Neuronal stem cell (in vitro differentiated cells): ENCODE measurements at regions not wholly inside any gene's neighbourhood (a gene's known extent, or its start where the extent isn't known, plus 50 kb on each side); places are given as distances from the start of the nearest gene placed in this dataset.

Experiments used
- DNase-seq: peaks from one replicate; pipeline ENCODE4 v3.0.0-alpha.2; 2013; ENCODE audit warnings: low spot score
- H2AFZ ChIP-seq: one replicate; pipeline ENCODE4 v1.6.1; 2013; ENCODE audit warnings: mild to moderate bottlenecking, low read length, inconsistent platforms
- H2AK5ac ChIP-seq: 2 replicates; pipeline ENCODE4 v1.6.1; 2013; ENCODE audit warnings: low read depth, mild to moderate bottlenecking, inconsistent platforms, low read length, moderate library complexity, mixed read lengths
- H2BK120ac ChIP-seq: 2 replicates; pipeline ENCODE4 v1.6.1; 2013; ENCODE audit warnings: low read depth, mild to moderate bottlenecking, inconsistent platforms, low read length, moderate library complexity, mixed read lengths
- H2BK12ac ChIP-seq: one replicate; pipeline ENCODE4 v1.6.1; 2013; ENCODE audit warnings: low read length, inconsistent platforms
- H2BK15ac ChIP-seq: 2 replicates; pipeline ENCODE4 v1.6.1; 2013; ENCODE audit warnings: mild to moderate bottlenecking, low read length, inconsistent platforms, mixed read lengths
- H2BK5ac ChIP-seq: one replicate; pipeline ENCODE4 v1.6.1; 2013; ENCODE audit warnings: inconsistent platforms, mild to moderate bottlenecking, low read length, moderate library complexity
- H3K14ac ChIP-seq: one replicate; pipeline ENCODE4 v1.6.1; 2013; ENCODE audit warnings: low read length, inconsistent platforms
- H3K18ac ChIP-seq: 2 replicates; pipeline ENCODE4 v1.6.1; 2013; ENCODE audit warnings: low read length, inconsistent platforms
- H3K23ac ChIP-seq: 2 replicates; pipeline ENCODE4 v1.6.1; 2013; ENCODE audit warnings: low read depth, mild to moderate bottlenecking, mixed read lengths, low read length, inconsistent platforms; ENCODE audit not compliant: poor library complexity
- H3K27ac ChIP-seq: replicated peaks from 3 replicates; pipeline ENCODE4 v1.5.1; 2013; ENCODE audit warnings: low read length, inconsistent platforms
- H3K27me3 ChIP-seq, 3 experiments: 2 replicates each; pipeline ENCODE4 v1.6.1; 2013; ENCODE audit warnings: low read length in 3 of 3, mild to moderate bottlenecking in 2 of 3, inconsistent platforms in 1 of 3, low read depth in 1 of 3, mixed read lengths in 1 of 3, moderate library complexity in 1 of 3; ENCODE audit not compliant: control insufficient read depth in 3 of 3, insufficient read depth in 3 of 3
- H3K36me3 ChIP-seq, 2 donors: replicated peaks in 1 of 2; 2 replicates each; pipeline ENCODE4 v1.6.1; 2013; ENCODE audit warnings: low read length in 2 of 2; ENCODE audit not compliant: control insufficient read depth in 2 of 2, insufficient read depth in 2 of 2
- H3K4ac ChIP-seq: 2 replicates; pipeline ENCODE4 v1.6.1; 2013; ENCODE audit warnings: inconsistent platforms, mild to moderate bottlenecking, low read length, moderate library complexity
- H3K4me1 ChIP-seq, 2 donors: 1 replicate in 1 of 2; 2 replicates in 1 of 2; pipeline ENCODE4 v1.6.1; 2013; ENCODE audit warnings: low read length in 2 of 2, low read depth in 1 of 2; ENCODE audit not compliant: control insufficient read depth in 2 of 2, insufficient read depth in 1 of 2
- H3K4me2 ChIP-seq: one replicate; pipeline ENCODE4 v1.6.1; 2013; ENCODE audit warnings: mild to moderate bottlenecking, low read length, inconsistent platforms; ENCODE audit not compliant: insufficient read depth, poor library complexity, severe bottlenecking
- H3K4me3 ChIP-seq, 2 donors: 2 replicates each; pipeline ENCODE4 v1.5.1; 2013; ENCODE audit warnings: low read length in 2 of 2, mild to moderate bottlenecking in 2 of 2, inconsistent platforms in 1 of 2, moderate library complexity in 1 of 2
- H3K79me1 ChIP-seq: one replicate; pipeline ENCODE4 v1.6.1; 2013; ENCODE audit warnings: low read depth, mild to moderate bottlenecking, inconsistent platforms, low read length, moderate library complexity
- H3K9ac ChIP-seq: one replicate; pipeline ENCODE4 v1.6.1; 2013; ENCODE audit warnings: mild to moderate bottlenecking, low read depth, low read length, inconsistent platforms; ENCODE audit not compliant: poor library complexity
- H3K9me3 ChIP-seq, 2 donors: replicated peaks in 1 of 2; 2 replicates each; pipeline versions ENCODE3 to v1.6.1; 2013; ENCODE audit warnings: low read length in 2 of 2, mild to moderate bottlenecking in 2 of 2, inconsistent platforms in 1 of 2, low read depth in 1 of 2, mixed read lengths in 1 of 2, moderate library complexity in 1 of 2; ENCODE audit not compliant: control insufficient read depth in 2 of 2, insufficient read depth in 1 of 2
- H4K8ac ChIP-seq: one replicate; pipeline ENCODE4 v1.6.1; 2013; ENCODE audit warnings: low read depth, mild to moderate bottlenecking, inconsistent platforms, low read length, moderate library complexity
- H4K91ac ChIP-seq: one replicate; pipeline ENCODE4 v1.6.1; 2013; ENCODE audit warnings: low read length, low read depth, mild to moderate bottlenecking, inconsistent platforms; ENCODE audit not compliant: poor library complexity
- WGBS, 2 donors: extraction: QIAGEN DNeasy Blood & Tissue Kit; methylation state at CpG; one replicate each; pipeline ENCODE4 v1.1.7; 2013; ENCODE audit warnings: missing lambda C conversion rate in 2 of 2, mixed read lengths in 1 of 2; ENCODE audit not compliant: insufficient read length in 2 of 2, insufficient replicate concordance in 1 of 2; ENCODE audit errors: extremely low coverage in 2 of 2; 5-methylcytosine and 5-hydroxymethylcytosine counted together

GRCh38 chr7:16060502-16060901 lies 360.8 kb downstream of the CRPPA start:
- no peak overlapping the region for H3K27ac ChIP-seq
- H2AFZ ChIP-seq: no peak overlapping the region
- no peaks in the 10 kb centered on the region for H3K79me1 ChIP-seq
- H2BK120ac ChIP-seq: no peak overlapping the region
- no peak overlapping the region for H3K18ac ChIP-seq
- no peak overlapping the region for H3K9ac ChIP-seq
- no peak overlapping the region for H3K4me3 ChIP-seq
- no peaks in the 10 kb centered on the region for H3K9me3 ChIP-seq
- H3K4me1 ChIP-seq: no peaks in the 10 kb centered on the region
- H2BK5ac ChIP-seq: no peak overlapping the region
- no peaks in the 10 kb centered on the region for H3K36me3 ChIP-seq
- H3K4me2 ChIP-seq: no peak overlapping the region
- DNase-seq: no peak
- H4K91ac ChIP-seq: no peak overlapping the region
- H4K8ac ChIP-seq: no peak overlapping the region
- no peak overlapping the region for H2AK5ac ChIP-seq
- no peak overlapping the region for H3K23ac ChIP-seq
- no peaks in the 10 kb centered on the region for H3K27me3 ChIP-seq
- no peak overlapping the region for H2BK12ac ChIP-seq
- H3K14ac ChIP-seq: no peak overlapping the region
- H3K4ac ChIP-seq: no peak overlapping the region
- H2BK15ac ChIP-seq: no peak overlapping the region

DNA sequence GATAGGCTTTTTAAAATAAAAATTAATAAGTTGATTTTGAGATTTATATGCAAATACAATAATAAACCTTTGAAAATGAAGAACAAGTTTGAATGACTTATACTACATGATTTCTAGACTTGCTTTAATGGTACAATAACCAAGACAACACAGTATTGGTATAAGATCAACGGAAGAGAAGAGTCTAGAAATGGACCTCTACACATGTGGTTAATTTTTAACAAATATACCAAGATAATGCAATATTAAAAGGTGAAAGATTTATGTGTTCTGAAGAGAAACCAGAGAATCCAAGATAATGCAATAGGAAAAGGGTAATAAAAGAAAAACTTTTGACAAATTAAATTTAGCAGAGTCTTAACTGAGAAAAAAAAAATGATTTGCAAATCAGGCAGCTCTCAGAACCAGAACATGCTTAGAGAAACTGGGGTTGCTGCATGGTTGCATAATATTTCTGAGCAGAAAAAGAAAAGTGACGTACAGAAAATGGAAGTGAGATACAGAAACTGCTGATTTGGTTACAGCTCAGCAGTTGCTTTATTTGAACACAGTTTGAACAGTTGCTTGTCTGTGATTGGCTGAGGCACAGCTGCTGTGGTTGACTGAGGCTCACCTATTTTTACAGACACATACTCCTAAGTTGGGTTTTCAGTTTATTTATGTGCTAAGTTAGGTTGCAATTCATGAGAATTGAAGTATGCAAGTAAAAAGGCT lies 365.9 kb downstream of the CRPPA start:
- Histone ChIP-seq H2BK15ac (no peak overlapping the region), H3K14ac (no peak overlapping the region), H2AFZ (no peak overlapping the region), H2BK12ac (no peak overlapping the region), H3K36me3 (no peaks in the 10 kb centered on the region), H2AK5ac (no peak overlapping the region), H3K4ac (no peak overlapping the region), H3K79me1 (no peaks in the 10 kb centered on the region), H2BK120ac (no peak overlapping the region), H3K9ac (no peak overlapping the region), H3K4me2 (no peak overlapping the region), H4K8ac (no peak overlapping the region), H4K91ac (no peak overlapping the region), H3K23ac (no peak overlapping the region), H3K27ac (no peak overlapping the region), H3K18ac (no peak overlapping the region), H3K9me3 (no peaks in the 10 kb centered on the region), H3K27me3 (no peaks in the 10 kb centered on the region), H2BK5ac (no peak overlapping the region), H3K4me3 (no peak overlapping the region), H3K4me1 (no peaks in the 10 kb centered on the region)
- DNase-seq: no peak
- no CpG with 5 or more reads among the region's 2 CpGs for WGBS, 2 donors

DNA sequence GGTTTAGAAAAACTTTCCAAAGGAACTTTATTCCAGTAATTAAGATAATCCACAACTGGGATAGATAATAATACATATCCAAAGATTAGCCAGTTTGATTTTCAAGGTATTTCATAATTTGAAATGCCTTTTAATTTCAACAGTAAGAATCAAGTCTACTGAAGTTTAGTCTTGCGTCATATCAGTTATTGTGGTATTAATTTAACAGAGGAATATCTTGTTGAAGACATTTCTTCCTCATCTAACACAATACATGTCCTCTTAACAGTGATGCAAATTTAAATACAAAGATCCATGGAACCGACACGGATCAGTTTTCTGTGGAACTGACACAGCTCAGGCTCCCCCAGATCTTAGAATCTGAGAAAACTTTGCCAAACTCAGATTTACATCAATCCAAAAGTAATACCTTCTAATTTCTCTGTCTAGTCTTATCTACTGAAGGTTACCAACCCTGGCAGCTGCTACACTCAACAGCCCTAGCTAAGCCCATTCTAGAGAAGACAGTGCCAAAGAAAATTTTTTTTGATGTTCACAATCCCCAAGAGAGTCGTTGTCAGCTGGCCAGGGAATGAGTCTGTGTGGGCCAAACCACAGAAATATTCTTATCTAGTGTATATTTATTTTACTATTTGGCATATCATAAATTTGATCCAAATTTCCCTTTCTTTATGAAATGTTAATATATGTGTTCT lies 365.2 kb upstream of the MEOX2 start:
- no peaks in the 10 kb centered on the region for H3K4me1 ChIP-seq
- H3K9ac ChIP-seq: no peak overlapping the region
- no peak overlapping the region for H3K14ac ChIP-seq
- no peak overlapping the region for H2BK5ac ChIP-seq
- H3K4me2 ChIP-seq: no peak overlapping the region
- no peak for DNase-seq
- H3K27me3 ChIP-seq: no peaks in the 10 kb centered on the region
- H3K36me3 ChIP-seq: no peaks in the 10 kb centered on the region
- H2BK120ac ChIP-seq: no peak overlapping the region
- no peak overlapping the region for H2BK12ac ChIP-seq
- no peak overlapping the region for H4K8ac ChIP-seq
- H2AK5ac ChIP-seq: no peak overlapping the region
- H3K27ac ChIP-seq: no peak overlapping the region
- H3K4ac ChIP-seq: no peak overlapping the region
- no peak overlapping the region for H4K91ac ChIP-seq
- no peak overlapping the region for H3K18ac ChIP-seq
- H3K79me1 ChIP-seq: no peaks in the 10 kb centered on the region
- no peak overlapping the region for H3K23ac ChIP-seq
- no peak overlapping the region for H2AFZ ChIP-seq
- no CpG with 5 or more reads among the region's 4 CpGs for WGBS, 2 donors
- H3K9me3 ChIP-seq: no peaks in the 10 kb centered on the region
- H3K4me3 ChIP-seq: no peak overlapping the region
- H2BK15ac ChIP-seq: no peak overlapping the region

DNA sequence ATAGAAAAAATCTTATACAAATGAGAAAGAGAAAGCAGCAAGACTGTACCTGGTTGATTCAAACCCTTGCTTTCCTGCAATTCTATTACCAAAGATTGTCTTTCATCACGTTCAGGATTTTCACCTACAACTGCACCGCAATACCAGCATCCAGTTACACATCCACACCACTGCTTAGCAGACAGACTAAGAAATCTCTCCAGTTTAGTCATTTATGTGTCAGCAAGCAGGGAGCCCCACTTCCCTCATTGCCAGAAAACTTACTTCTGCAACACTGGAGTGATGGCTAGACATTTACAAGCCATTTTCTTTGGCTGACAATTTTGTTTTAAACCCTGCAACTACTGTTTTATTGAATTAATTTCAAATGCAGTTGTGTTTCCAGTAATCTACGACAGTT lies 359.6 kb upstream of the MEOX2 start:
- Histone ChIP-seq H2BK5ac (no peak overlapping the region), H3K9ac (no peak overlapping the region)
- WGBS, 2 donors: no CpG with 5 or more reads among the region's 3 CpGs

More for the DNA sequence above, 359.6 kb upstream of the MEOX2 start:
- H3K36me3 ChIP-seq: no peaks in the 10 kb centered on the region
- no peak overlapping the region for H2BK120ac ChIP-seq
- H3K9me3 ChIP-seq: no peaks in the 10 kb centered on the region
- H3K4me3 ChIP-seq: no peak overlapping the region
- H2BK12ac ChIP-seq: no peak overlapping the region
- no peak overlapping the region for H3K18ac ChIP-seq
- H2BK15ac ChIP-seq: no peak overlapping the region
- H3K4me2 ChIP-seq: no peak overlapping the region
- no peak overlapping the region for H3K14ac ChIP-seq
- H4K8ac ChIP-seq: no peak overlapping the region
- H3K27ac ChIP-seq: no peak overlapping the region
- no peak overlapping the region for H3K23ac ChIP-seq
- H2AFZ ChIP-seq: no peak overlapping the region
- no peaks in the 10 kb centered on the region for H3K4me1 ChIP-seq
- no peak overlapping the region for H2AK5ac ChIP-seq
- no peak for DNase-seq
- H3K4ac ChIP-seq: no peak overlapping the region
- no peaks in the 10 kb centered on the region for H3K27me3 ChIP-seq
- H3K79me1 ChIP-seq: no peaks in the 10 kb centered on the region
- no peak overlapping the region for H4K91ac ChIP-seq
